ENCODE measurements at regions not wholly inside any gene's neighbourhood (a gene's known extent, or its start where the extent isn't known, plus 50 kb on each side); places are given as distances from the start of the nearest gene placed in this dataset.
"Not testable (repeated sequence)": the region's sequence is repeated elsewhere in the genome, so short reads cannot be mapped to it uniquely, and the experiment has no call there.

DNA sequence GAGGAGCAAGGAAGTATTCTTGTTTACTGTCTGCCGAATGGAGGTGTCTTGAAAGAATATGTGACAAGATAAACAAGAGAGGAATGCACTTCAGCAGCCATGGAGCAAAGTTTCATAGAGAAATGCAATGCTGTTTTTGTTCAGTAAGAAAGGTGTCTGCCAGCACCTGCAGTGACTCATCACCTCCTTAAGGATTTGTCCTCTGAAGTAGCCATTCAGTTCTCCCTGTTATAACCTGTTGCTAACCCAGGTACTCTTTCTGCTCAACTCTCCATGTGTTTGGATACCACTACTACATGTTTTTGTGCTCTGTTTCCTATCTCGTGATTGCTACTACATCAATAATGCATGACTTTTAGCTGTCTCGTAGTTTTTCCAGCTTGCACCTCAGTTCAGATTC lies 328.9 kb downstream of the CHL1 start:
- DNase-seq: no peak

GRCh38 chr3:535566-536416 lies 339.2 kb downstream of the CHL1 start:
- peak; percentile 47 to 68 for DNase-seq

DNA sequence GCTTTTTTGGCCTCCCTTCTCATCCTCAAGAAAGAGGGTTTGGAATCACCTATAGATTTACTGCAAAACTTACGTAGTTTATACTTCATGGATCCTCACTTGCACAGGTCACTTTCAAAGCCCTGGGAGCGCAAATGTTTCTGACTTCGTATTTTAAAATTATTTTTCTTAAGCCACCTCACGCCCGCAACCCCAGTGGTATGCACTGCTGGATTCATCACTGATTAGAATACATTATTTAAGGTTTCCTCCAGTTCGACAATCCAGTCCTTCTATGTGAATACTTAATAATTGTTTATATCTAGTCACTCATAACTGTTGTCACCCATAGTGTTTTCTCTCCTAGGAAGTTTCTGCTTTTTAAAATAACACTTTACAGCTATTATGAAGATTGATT lies 339.9 kb downstream of the CHL1 start:
- DNase-seq: no peak

GRCh38 chr3:541062-541801 lies 344.7 kb downstream of the CHL1 start:
- DNase-seq: no peak

DNA sequence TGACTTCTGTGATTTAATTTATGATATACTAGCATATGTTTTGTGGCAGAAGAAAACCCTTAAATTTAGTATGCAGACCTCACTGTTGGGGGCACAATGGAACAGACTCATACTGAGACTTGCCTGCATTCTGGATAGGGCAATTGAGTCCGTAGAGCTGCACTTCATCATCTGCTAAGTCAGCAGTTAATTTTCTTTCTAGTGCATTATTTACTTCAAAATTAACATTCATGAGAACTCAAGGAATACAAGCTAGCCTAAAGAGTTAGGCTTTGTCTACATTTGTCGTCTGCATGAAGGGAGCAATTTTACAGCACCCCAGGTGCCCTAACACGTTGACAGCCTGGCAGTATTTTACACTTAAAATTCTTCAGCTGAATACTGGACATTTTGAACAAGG lies 345.5 kb downstream of the CHL1 start:
- DNase-seq: no peak

GRCh38 chr3:549636-550035 lies 353.1 kb downstream of the CHL1 start:
- DNase-seq: no peak

GRCh38 chr3:550471-550870 lies 353.9 kb downstream of the CHL1 start:
- no peak for DNase-seq

DNA sequence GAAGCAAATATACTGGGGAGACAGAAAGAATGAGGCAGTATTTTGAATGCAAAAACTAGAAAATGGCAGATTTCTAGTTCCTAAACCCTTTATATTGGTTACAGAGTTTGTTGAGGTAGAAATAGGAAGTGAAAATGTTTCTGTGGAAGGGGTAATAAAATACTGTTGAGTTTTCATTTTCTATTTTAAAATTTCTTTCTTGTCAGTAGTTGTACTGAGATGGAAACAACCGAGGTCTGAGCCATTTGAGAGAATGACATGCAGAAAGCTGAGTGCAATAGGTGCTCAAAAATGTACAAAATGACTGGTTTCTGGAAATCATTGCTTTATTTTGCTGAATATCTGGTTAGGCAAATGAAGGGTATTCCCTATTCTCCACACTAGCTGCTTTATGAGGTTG lies 361.4 kb downstream of the CHL1 start:
- no peak for DNase-seq

- no peak for DNase-seq
Measured at GRCh38 chr3:567488-568185, 371.1 kb downstream of the CHL1 start.

DNA sequence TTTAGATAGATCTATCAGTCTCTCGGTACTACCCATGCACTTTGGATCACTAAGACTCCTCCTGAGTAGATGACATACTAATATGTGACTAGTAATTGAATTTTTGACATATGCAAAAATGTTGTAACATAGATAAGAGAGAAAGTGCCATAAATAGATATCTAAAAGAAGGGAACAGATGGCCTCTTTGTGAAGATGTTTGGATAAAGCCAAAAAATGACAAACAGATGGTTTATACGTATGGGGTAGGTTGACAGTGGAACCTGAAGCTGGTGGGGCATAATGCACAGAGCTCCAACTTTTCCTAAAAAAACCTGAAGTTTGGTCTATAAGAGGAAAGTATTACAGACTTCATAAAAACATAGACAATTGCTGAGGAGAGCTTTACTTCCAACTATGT lies 383.0 kb downstream of the CHL1 start:
- not testable (repeated sequence) for DNase-seq

- not testable (repeated sequence) for DNase-seq
Measured at GRCh38 chr3:589066-589465, 392.5 kb downstream of the CHL1 start.

DNA sequence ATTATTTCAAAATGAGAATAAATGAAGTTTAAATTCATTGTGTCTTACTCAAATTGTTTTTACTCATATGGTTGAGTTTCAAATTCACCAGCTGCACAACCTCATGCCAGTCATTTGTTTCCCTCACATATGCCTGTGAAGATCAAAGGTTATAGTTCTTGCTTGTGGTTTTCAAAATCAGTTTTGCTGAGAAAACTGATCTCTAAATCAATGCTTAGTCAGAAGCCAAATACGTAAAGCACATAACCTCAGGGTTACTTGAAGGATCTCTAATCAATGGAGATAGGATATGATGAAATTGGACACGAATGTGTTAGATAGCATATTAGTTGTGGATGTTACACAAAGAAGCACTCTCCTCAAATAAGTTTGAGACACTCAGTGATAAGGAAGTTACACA lies 400.7 kb downstream of the CHL1 start:
- DNase-seq: not testable (repeated sequence)

DNA sequence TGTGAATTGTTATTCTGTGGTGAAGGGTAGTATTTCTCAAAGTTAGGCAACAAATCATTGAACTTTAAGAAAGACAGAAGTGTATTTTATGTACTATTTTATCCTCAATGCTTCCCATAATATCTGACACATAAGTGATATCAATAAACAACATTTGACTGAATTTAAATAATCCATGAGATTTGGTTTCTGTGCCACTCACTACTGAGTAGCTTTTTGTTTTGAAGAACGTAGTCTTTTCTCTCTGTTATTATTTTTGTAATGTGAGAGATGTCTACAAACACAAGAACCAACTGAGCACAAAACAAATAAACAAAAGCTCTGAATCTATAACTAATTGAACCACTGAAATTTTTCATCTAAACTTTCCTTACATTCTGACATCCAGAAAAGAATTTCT lies 401.2 kb downstream of the CHL1 start:
- DNase-seq: not testable (repeated sequence)

DNA sequence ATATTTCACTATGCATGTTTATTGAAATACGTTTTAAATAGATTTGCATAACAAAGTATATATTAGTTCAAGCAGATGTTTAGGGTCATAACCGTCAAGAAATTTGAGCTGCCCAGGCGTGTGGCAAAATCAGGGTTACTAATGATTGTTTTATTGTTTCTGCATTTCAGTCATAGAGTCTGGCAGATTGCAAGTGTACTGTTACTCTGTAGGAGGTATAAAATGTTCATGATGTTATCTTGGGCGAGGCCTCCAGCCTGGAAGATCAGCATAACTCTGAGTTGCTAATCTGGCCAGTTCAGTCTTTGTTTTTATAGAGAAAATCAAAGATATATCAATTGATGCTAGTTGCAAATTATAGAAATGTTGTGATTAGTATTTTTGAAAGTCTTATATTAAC lies 410.9 kb downstream of the CHL1 start:
- not testable (repeated sequence) for DNase-seq

- no peak for DNase-seq
Measured at GRCh38 chr3:621714-622113, 425.2 kb downstream of the CHL1 start.

DNA sequence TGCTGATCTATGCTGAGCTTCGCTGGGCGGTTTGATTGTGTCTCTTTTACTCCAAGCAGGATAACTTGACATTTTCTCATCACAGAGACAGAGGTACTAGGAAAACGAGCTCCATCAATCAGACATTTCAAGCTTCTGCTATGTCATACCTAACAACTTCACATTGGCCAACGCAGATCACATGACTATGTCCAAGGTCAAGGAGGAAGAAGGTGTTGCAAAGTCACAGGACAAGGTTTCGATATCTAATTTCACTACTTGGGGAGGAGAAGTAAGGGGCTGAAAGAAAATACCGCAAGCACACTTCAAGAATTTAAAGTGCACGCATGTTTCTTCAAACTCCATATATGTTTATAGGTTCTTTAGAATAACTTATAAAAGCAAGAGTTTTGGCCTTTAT lies 425.8 kb downstream of the CHL1 start:
- no peak for DNase-seq

DNA sequence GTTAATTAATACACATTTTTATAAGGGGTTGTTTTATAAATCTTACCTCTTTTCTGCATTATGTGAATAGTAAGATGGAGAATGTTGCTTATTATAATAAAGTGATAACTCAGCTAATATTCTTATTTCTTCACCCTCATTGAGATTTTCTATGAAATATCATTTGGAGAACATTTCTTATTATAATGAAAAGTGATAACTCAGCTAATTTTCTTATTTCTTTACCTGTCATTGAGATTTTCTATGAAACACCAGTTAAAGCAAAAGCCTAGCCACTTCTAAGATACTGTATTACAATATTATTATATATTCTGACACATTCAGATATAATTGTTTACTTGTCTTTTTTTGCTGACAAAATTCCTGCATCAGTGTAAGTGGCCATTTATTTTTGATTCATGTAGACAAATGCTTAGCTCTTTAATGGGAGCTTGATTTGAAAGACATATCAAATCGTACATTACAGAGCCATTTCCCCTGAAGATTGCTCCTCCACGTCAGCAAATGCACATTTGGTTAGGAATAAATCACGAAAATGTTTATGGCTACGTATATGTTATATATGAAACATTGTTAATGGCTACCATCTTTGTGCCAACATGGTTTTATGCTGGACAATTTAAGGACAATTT lies 427.5 kb downstream of the CHL1 start:
- DNase-seq: no peak

- DNase-seq: peak; percentile 17 to 54
Measured at GRCh38 chr3:632571-633170, 436.1 kb downstream of the CHL1 start.

- DNase-seq: no peak
Measured at GRCh38 chr3:634511-634910, 437.9 kb downstream of the CHL1 start.

DNA sequence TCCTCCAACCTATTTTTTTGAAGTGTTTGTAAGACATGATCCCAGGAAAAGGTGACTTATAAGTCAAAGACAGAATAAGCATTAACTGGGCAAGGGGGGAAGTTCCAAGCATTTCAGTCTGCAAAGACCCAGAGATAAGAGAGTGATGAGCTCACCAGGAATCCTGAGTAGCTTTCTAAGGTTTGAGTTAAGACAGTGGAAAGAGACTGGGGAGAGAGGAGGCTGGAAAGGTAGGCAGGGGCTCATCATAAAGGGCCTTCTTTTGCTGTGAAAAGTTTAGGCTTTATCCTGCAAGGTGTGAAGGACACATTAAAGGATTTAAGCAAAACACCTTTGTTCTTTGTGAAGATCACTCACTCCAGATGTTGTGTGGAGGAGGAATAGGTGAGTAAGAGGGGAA lies 438.8 kb downstream of the CHL1 start:
- no peak for DNase-seq

GRCh38 chr3:643376-643775 lies 446.8 kb downstream of the CHL1 start:
- DNase-seq: no peak

DNA sequence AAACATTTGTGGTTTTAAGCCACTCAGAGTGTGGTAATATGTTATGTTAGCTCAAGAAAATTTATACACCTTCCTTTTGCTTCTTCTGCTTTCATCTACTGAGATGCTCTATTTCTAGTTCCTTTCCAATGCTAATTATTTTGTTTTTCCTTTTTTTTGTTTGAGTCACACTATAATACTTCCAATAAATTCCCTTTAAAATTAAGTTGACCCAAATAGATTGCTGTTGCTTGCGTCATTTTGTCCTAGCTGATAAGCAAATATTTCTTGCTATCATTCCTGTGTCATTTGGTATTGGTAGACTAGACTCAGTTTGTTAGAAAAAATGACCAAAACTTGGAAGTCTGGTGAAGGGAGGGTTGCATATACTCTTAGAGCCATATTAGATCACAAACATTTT lies 437.0 kb upstream of the CNTN6 start:
- no peak for DNase-seq

- no peak for DNase-seq
Measured at GRCh38 chr3:661356-661755, 431.5 kb upstream of the CNTN6 start.
